ENCODE measurements at regions not wholly inside any gene's neighbourhood (a gene's known extent, or its start where the extent isn't known, plus 50 kb on each side); places are given as distances from the start of the nearest gene placed in this dataset.

GRCh38 chr14:29235991-29236390, 469.4 kb downstream of the FOXG1 start:
- Histone ChIP-seq H2BK15ac (ENCODE audit: low read length) (no peak overlapping the region), H2AK5ac (ENCODE audit: low read depth, low read length) (no peak overlapping the region), H3K27me3 (replicated peaks in 1 of 4; ENCODE audit: control insufficient read depth in 3 of 4, extremely low read depth in 1 of 4, insufficient read depth in 3 of 4, low read length in 3 of 4) (no peaks in the 10 kb centered on the region), H4K8ac (ENCODE audit: extremely low read depth, insufficient read depth, low read length) (no peak overlapping the region), H3K4ac (replicated peaks; ENCODE audit: insufficient read length, low read depth, low read length) (no peak overlapping the region), H3K79me2 (ENCODE audit: control insufficient read depth in 1 of 2, insufficient read depth in 2 of 2, low read length in 2 of 2) (no peaks in the 10 kb centered on the region), H3K36me3 (ENCODE audit: control insufficient read depth in 2 of 4, insufficient read depth in 4 of 4, low read length in 3 of 4) (no peaks in the 10 kb centered on the region), H2BK20ac (ENCODE audit: low read length) (no peak overlapping the region), H4K5ac (ENCODE audit: insufficient read length, low read depth, low read length) (no peak overlapping the region), H3K23ac (ENCODE audit: insufficient read length) (no peak overlapping the region), H3K23me2 (ENCODE audit: low read depth, low read length) (no peaks in the 10 kb centered on the region), H3K18ac (ENCODE audit: extremely low read depth, low read length) (no peak overlapping the region), H3K79me1 (ENCODE audit: low read depth, low read length) (no peaks in the 10 kb centered on the region), H4K20me1 (replicated peaks in 1 of 2; ENCODE audit: control insufficient read depth in 1 of 2, insufficient read depth in 2 of 2, low read length in 2 of 2) (peaks cover 0 to 2% of the 10 kb centered on the region in 2 experiments), H2BK5ac (ENCODE audit: low read depth, low read length) (no peak overlapping the region), H2AFZ (ENCODE audit: low read length) (no peak overlapping the region), H2BK12ac (ENCODE audit: low read depth, low read length) (no peak overlapping the region), H3K9ac (replicated peaks in 1 of 4; ENCODE audit: extremely low read depth in 1 of 4, low read depth in 3 of 4, low read length in 3 of 4) (no peak overlapping the region), H3K14ac (ENCODE audit: insufficient read length) (no peak overlapping the region), H3K4me3 (ENCODE audit: extremely low read depth in 1 of 4, insufficient read depth in 2 of 4, low read depth in 3 of 4, low read length in 4 of 4) (no peak overlapping the region), H3K56ac (replicated peaks; ENCODE audit: insufficient read length, low read depth, low read length) (no peak overlapping the region), H3K4me1 (replicated peaks in 1 of 4; ENCODE audit: control insufficient read depth in 3 of 4, insufficient read depth in 4 of 4, low read length in 3 of 4) (no peaks in the 10 kb centered on the region), H4K91ac (replicated peaks; ENCODE audit: insufficient read length, low read length) (no peak overlapping the region), H3K4me2 (ENCODE audit: insufficient read depth in 1 of 2, low read depth in 2 of 2, low read length in 2 of 2) (no peak overlapping the region), H2BK120ac (replicated peaks; ENCODE audit: low read depth, low read length) (no peak overlapping the region), H3K9me3 (ENCODE audit: insufficient read depth in 2 of 2, low read depth in 1 of 2, low read length in 1 of 2) (no peaks in the 10 kb centered on the region), H3K27ac (ENCODE audit: low read depth, low read length) (no peak overlapping the region)
- TF ChIP-seq SRF (IDR thresholded peaks at IDR 0.05; ENCODE audit: low read depth, low read length): no peak
- TF ChIP-seq RNF2 (IDR thresholded peaks at IDR 0.05; ENCODE audit: borderline replicate concordance, low read depth, low read length, missing control alignments, poor library complexity, severe bottlenecking): no peak
- TF ChIP-seq SIRT6 (IDR thresholded peaks at IDR 0.05; ENCODE audit: low read length): no peak
- TF ChIP-seq RBBP5 (IDR thresholded peaks at IDR 0.05; ENCODE audit: borderline replicate concordance, low read depth, low read length): no peak
- TF ChIP-seq YY1 (IDR thresholded peaks at IDR 0.05; ENCODE audit: low read depth, low read length): no peak
- no peak for TF ChIP-seq CEBPB (IDR thresholded peaks at IDR 0.05; ENCODE audit: low read depth, low read length)
- TF ChIP-seq, protein P1, sequence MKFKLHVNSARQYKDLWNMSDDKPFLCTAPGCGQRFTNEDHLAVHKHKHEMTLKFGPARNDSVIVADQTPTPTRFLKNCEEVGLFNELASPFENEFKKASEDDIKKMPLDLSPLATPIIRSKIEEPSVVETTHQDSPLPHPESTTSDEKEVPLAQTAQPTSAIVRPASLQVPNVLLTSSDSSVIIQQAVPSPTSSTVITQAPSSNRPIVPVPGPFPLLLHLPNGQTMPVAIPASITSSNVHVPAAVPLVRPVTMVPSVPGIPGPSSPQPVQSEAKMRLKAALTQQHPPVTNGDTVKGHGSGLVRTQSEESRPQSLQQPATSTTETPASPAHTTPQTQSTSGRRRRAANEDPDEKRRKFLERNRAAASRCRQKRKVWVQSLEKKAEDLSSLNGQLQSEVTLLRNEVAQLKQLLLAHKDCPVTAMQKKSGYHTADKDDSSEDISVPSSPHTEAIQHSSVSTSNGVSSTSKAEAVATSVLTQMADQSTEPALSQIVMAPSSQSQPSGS (IDR thresholded peaks at IDR 0.05; ENCODE audit: low read length): no peak
- TF ChIP-seq CTBP2 (IDR thresholded peaks at IDR 0.05; ENCODE audit: borderline replicate concordance, insufficient read depth, insufficient read length, low read length): no peak
- TF ChIP-seq TEAD4 (IDR thresholded peaks at IDR 0.05; ENCODE audit: low read depth, low read length): no peak
- TF ChIP-seq MAFK (IDR thresholded peaks at IDR 0.05; ENCODE audit: low read depth, low read length): no peak
- ChIA-PET POLR2A (ENCODE audit: partially characterized antibody) (no interaction called here), CTCF (ENCODE audit: partially characterized antibody) (interaction anchor here (0.6 to 1.7 kb wide), 5 partner anchors 13 to 479 kb away, joined by 3 to 4 read pairs (median 3); no protein-coding TSS in a partner anchor)
- DNase-seq (ENCODE audit: low read depth in 1 of 2, low spot score in 2 of 2): no peak
- FAIRE-seq: no peak
- 90% methylated on average over 1 of the region's 1 CpG; no CpG with 5 or more reads in 1 of the 2 experiments for WGBS, 2 experiments (ENCODE audit: extremely low coverage in 1 of 2, insufficient coverage in 1 of 2, insufficient read length in 1 of 2, insufficient replicate concordance in 2 of 2, low coverage in 1 of 2, low lambda C conversion rate in 2 of 2, missing lambda C conversion rate in 1 of 2)
